ENCODE measurements at regions not wholly inside any gene's neighbourhood (a gene's known extent, or its start where the extent isn't known, plus 50 kb on each side); places are given as distances from the start of the nearest gene placed in this dataset.

DNA sequence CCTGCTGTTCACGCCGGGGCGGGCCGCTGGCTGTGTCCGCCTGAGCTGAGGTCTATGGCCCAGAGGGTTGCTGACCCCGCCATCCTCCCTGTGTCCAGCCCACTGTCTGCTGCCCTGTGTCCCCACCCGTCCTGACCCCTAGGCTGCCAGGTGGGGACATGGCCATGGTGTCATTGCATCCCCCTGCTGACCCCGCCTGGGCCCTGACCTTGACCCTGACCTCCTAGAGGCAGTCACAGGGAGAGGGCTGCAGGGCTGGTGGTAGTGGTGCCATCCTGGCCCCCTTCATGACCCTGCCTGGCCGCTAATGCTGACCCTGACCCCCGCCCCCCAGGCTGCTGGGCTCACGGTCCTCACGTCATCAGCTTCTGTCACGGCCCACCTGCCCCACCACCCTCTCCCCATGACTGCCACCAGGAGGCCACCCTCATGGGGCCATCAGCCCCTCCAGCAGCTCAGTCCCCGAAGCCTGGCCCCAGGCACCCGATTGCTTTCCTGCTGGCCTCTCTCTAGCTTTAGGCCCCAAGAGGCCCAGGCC, 285.9 kb downstream of the BRD1 start:
- TF ChIP-seq, protein P1, sequence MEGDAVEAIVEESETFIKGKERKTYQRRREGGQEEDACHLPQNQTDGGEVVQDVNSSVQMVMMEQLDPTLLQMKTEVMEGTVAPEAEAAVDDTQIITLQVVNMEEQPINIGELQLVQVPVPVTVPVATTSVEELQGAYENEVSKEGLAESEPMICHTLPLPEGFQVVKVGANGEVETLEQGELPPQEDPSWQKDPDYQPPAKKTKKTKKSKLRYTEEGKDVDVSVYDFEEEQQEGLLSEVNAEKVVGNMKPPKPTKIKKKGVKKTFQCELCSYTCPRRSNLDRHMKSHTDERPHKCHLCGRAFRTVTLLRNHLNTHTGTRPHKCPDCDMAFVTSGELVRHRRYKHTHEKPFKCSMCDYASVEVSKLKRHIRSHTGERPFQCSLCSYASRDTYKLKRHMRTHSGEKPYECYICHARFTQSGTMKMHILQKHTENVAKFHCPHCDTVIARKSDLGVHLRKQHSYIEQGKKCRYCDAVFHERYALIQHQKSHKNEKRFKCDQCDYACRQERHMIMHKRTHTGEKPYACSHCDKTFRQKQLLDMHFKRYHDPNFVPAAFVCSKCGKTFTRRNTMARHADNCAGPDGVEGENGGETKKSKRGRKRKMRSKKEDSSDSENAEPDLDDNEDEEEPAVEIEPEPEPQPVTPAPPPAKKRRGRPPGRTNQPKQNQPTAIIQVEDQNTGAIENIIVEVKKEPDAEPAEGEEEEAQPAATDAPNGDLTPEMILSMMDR (conservative IDR thresholded peaks at IDR 0.05; ENCODE audit: low read length): no peak
- TF ChIP-seq EZH2phosphoT487 (IDR thresholded peaks at IDR 0.05; ENCODE audit: borderline replicate concordance): no peak
